Left ventricle myocardium superior (tissue), 1 donor: ENCODE measurements at regions not wholly inside any gene's neighbourhood (a gene's known extent, or its start where the extent isn't known, plus 50 kb on each side); places are given as distances from the start of the nearest gene placed in this dataset.
"Not testable (repeated sequence)": the region's sequence is repeated elsewhere in the genome, so short reads cannot be mapped to it uniquely, and the experiment has no call there.

ENCODE experiments used
- ATAC-seq: fragments of 200-7000 bp; cut with Tn5 transposase; one replicate; pipeline ENCODE4 v1.9.1; 2020; ENCODE audit warnings: mild to moderate bottlenecking, moderate library complexity
- DNase-seq: peaks from one replicate; pipeline ENCODE4 v3.0.0-alpha.2; 2020
- intact Hi-C: fragments of 100-400 bp; cut with micrococcal nuclease; formaldehyde crosslinking; loops from one replicate; pipeline ENCODE4 v1.11.0; 2022
- donor health status: DM: no; HTN: yes; CAD: no; lungs with severe emphysema.

- ATAC-seq, DNase-seq, intact Hi-C loops: not testable (repeated sequence)
Measured at GRCh38 chr5:134471858-134472449, 53.5 kb upstream of the JADE2 start.

GRCh38 chr5:134468921-134469400 is 56.5 kb upstream of the JADE2 start:
- DNase-seq: no peak
- intact Hi-C loops: no loop called here
- ATAC-seq: no peak

- DNase-seq (no peak), ATAC-seq (no peak)
- intact Hi-C loops: no loop called here
Measured at GRCh38 chr5:134467231-134467630, 55.5 kb upstream of the CDKN2AIPNL start.

- DNase-seq (peak; percentile 99), ATAC-seq (peak; percentile 91)
- intact Hi-C loops: no loop called here
Measured at GRCh38 chr5:134466241-134467069, 54.8 kb upstream of the CDKN2AIPNL start.

GRCh38 chr5:134465816-134466240 is 54.1 kb upstream of the CDKN2AIPNL start:
- intact Hi-C loops: no loop called here
- peak; percentile 95 for DNase-seq
- ATAC-seq: peak; percentile 87

- ATAC-seq (no peak), DNase-seq (peak; percentile 55)
- intact Hi-C loops: no loop called here
Measured at GRCh38 chr5:134464988-134465815, 53.5 kb upstream of the CDKN2AIPNL start.

GRCh38 chr5:134463991-134464760 is 52.5 kb upstream of the CDKN2AIPNL start:
- ATAC-seq (no peak), DNase-seq (no peak)

GRCh38 chr5:134463176-134463720 is 51.6 kb upstream of the CDKN2AIPNL start:
- ATAC-seq (no peak), DNase-seq (no peak)
- intact Hi-C loops: no loop called here

More at GRCh38 chr5:134463991-134464760, 52.5 kb upstream of the CDKN2AIPNL start:
- intact Hi-C loops: no loop called here

GRCh38 chr5:134462761-134463160 is 51.1 kb upstream of the CDKN2AIPNL start:
- DNase-seq: no peak
- intact Hi-C loops: no loop called here

GRCh38 chr5:134462047-134462575 is 50.4 kb upstream of the CDKN2AIPNL start:
- intact Hi-C loops: no loop called here
- ATAC-seq (no peak), DNase-seq (no peak)

More at GRCh38 chr5:134462761-134463160, 51.1 kb upstream of the CDKN2AIPNL start:
- ATAC-seq: no peak
